ENCODE measurements at regions not wholly inside any gene's neighbourhood (a gene's known extent, or its start where the extent isn't known, plus 50 kb on each side); places are given as distances from the start of the nearest gene placed in this dataset.

GRCh38 chr1:81042225-81042624, 758.5 kb upstream of the ADGRL2 start:
- no peaks in the 10 kb centered on the region for H3K36me3 Mint-ChIP-seq (ENCODE audit: low read depth)
- H3K27ac Mint-ChIP-seq: no peak overlapping the region
- H3K27me3 Mint-ChIP-seq (ENCODE audit: insufficient read depth): no peaks in the 10 kb centered on the region
- peaks cover 4% of the 10 kb centered on the region for H3K9me3 Mint-ChIP-seq
- H3K4me1 Mint-ChIP-seq (ENCODE audit: low read depth): no peaks in the 10 kb centered on the region
- no peak overlapping the region for H3K4me3 Mint-ChIP-seq
- no peak for DNase-seq (ENCODE audit: low spot score)
- intact Hi-C loops (cut with micrococcal nuclease): no loop called here

- Mint-ChIP-seq H3K9me3 (peaks cover 11% of the 10 kb centered on the region), H3K4me1 (ENCODE audit: low read depth) (no peaks in the 10 kb centered on the region), H3K27ac (no peak overlapping the region), H3K27me3 (ENCODE audit: insufficient read depth) (no peaks in the 10 kb centered on the region), H3K4me3 (no peak overlapping the region), H3K36me3 (ENCODE audit: low read depth) (no peaks in the 10 kb centered on the region)
- no peak for DNase-seq (ENCODE audit: low spot score)
- intact Hi-C loops (cut with micrococcal nuclease): no loop called here
Observed at GRCh38 chr1:81034291-81034690, 766.4 kb upstream of the ADGRL2 start.

- intact Hi-C loops (cut with micrococcal nuclease): no loop called here
- Mint-ChIP-seq H3K9me3 (peaks cover 6% of the 10 kb centered on the region), H3K4me3 (no peak overlapping the region), H3K4me1 (ENCODE audit: low read depth) (no peaks in the 10 kb centered on the region), H3K27me3 (ENCODE audit: insufficient read depth) (no peaks in the 10 kb centered on the region), H3K36me3 (ENCODE audit: low read depth) (no peaks in the 10 kb centered on the region), H3K27ac (no peak overlapping the region)
- DNase-seq (ENCODE audit: low spot score): no peak
Observed at GRCh38 chr1:81032973-81033425, 767.7 kb upstream of the ADGRL2 start.

- H3K27me3 Mint-ChIP-seq (ENCODE audit: insufficient read depth): no peaks in the 10 kb centered on the region
- H3K9me3 Mint-ChIP-seq: peaks cover 6% of the 10 kb centered on the region
- no peaks in the 10 kb centered on the region for H3K4me1 Mint-ChIP-seq (ENCODE audit: low read depth)
- no peak for DNase-seq (ENCODE audit: low spot score)
- H3K4me3 Mint-ChIP-seq: no peak overlapping the region
- intact Hi-C loops (cut with micrococcal nuclease): no loop called here
- no peak overlapping the region for H3K27ac Mint-ChIP-seq
- H3K36me3 Mint-ChIP-seq (ENCODE audit: low read depth): no peaks in the 10 kb centered on the region
Observed at GRCh38 chr1:81032374-81032773, 768.4 kb upstream of the ADGRL2 start.

- H3K9me3 Mint-ChIP-seq: peaks cover 11% of the 10 kb centered on the region
- H3K4me3 Mint-ChIP-seq: no peak overlapping the region
- intact Hi-C loops (cut with micrococcal nuclease): no loop called here
- no peak for DNase-seq (ENCODE audit: low spot score)
- H3K36me3 Mint-ChIP-seq (ENCODE audit: low read depth): no peaks in the 10 kb centered on the region
- no peaks in the 10 kb centered on the region for H3K4me1 Mint-ChIP-seq (ENCODE audit: low read depth)
- no peak overlapping the region for H3K27ac Mint-ChIP-seq
- H3K27me3 Mint-ChIP-seq (ENCODE audit: insufficient read depth): no peaks in the 10 kb centered on the region
Observed at GRCh38 chr1:81030441-81030840, 770.3 kb upstream of the ADGRL2 start.

GRCh38 chr1:81029266-81029665, 771.5 kb upstream of the ADGRL2 start:
- Mint-ChIP-seq H3K4me1 (ENCODE audit: low read depth) (no peaks in the 10 kb centered on the region), H3K36me3 (ENCODE audit: low read depth) (no peaks in the 10 kb centered on the region), H3K27ac (no peak overlapping the region), H3K9me3 (peaks cover 11% of the 10 kb centered on the region), H3K27me3 (ENCODE audit: insufficient read depth) (no peaks in the 10 kb centered on the region), H3K4me3 (no peak overlapping the region)
- intact Hi-C loops (cut with micrococcal nuclease): no loop called here
- no peak for DNase-seq (ENCODE audit: low spot score)

GRCh38 chr1:81023187-81023724, 777.5 kb upstream of the ADGRL2 start:
- no peaks in the 10 kb centered on the region for H3K27me3 Mint-ChIP-seq (ENCODE audit: insufficient read depth)
- no peak overlapping the region for H3K4me3 Mint-ChIP-seq
- intact Hi-C loops (cut with micrococcal nuclease): no loop called here
- H3K36me3 Mint-ChIP-seq (ENCODE audit: low read depth): no peaks in the 10 kb centered on the region
- H3K4me1 Mint-ChIP-seq (ENCODE audit: low read depth): no peaks in the 10 kb centered on the region
- no peak overlapping the region for H3K27ac Mint-ChIP-seq
- DNase-seq (ENCODE audit: low spot score): no peak
- peaks cover 8% of the 10 kb centered on the region for H3K9me3 Mint-ChIP-seq

- no peaks in the 10 kb centered on the region for H3K36me3 Mint-ChIP-seq (ENCODE audit: low read depth)
- no peak overlapping the region for H3K4me3 Mint-ChIP-seq
- no peak for DNase-seq (ENCODE audit: low spot score)
- no peak overlapping the region for H3K27ac Mint-ChIP-seq
- no peaks in the 10 kb centered on the region for H3K4me1 Mint-ChIP-seq (ENCODE audit: low read depth)
- peaks cover 8% of the 10 kb centered on the region for H3K9me3 Mint-ChIP-seq
- H3K27me3 Mint-ChIP-seq (ENCODE audit: insufficient read depth): no peaks in the 10 kb centered on the region
- intact Hi-C loops (cut with micrococcal nuclease): no loop called here
Observed at GRCh38 chr1:81021134-81021533, 779.6 kb upstream of the ADGRL2 start.

- intact Hi-C loops (cut with micrococcal nuclease): no loop called here
- H3K27ac Mint-ChIP-seq: no peak overlapping the region
- H3K27me3 Mint-ChIP-seq (ENCODE audit: insufficient read depth): no peaks in the 10 kb centered on the region
- no peak for DNase-seq (ENCODE audit: low spot score)
- no peaks in the 10 kb centered on the region for H3K4me1 Mint-ChIP-seq (ENCODE audit: low read depth)
- H3K36me3 Mint-ChIP-seq (ENCODE audit: low read depth): no peaks in the 10 kb centered on the region
- H3K4me3 Mint-ChIP-seq: no peak overlapping the region
- peaks cover 4% of the 10 kb centered on the region for H3K9me3 Mint-ChIP-seq
Observed at GRCh38 chr1:81020506-81020905, 780.2 kb upstream of the ADGRL2 start.

GRCh38 chr1:81010126-81010525, 790.6 kb upstream of the ADGRL2 start:
- Mint-ChIP-seq H3K36me3 (ENCODE audit: low read depth) (no peaks in the 10 kb centered on the region), H3K27ac (no peak overlapping the region), H3K4me3 (no peak overlapping the region), H3K27me3 (ENCODE audit: insufficient read depth) (no peaks in the 10 kb centered on the region), H3K4me1 (ENCODE audit: low read depth) (no peaks in the 10 kb centered on the region), H3K9me3 (no peaks in the 10 kb centered on the region)
- DNase-seq (ENCODE audit: low spot score): no peak
- intact Hi-C loops (cut with micrococcal nuclease): no loop called here

- no peak overlapping the region for H3K27ac Mint-ChIP-seq
- no peaks in the 10 kb centered on the region for H3K36me3 Mint-ChIP-seq (ENCODE audit: low read depth)
- H3K4me3 Mint-ChIP-seq: no peak overlapping the region
- no peaks in the 10 kb centered on the region for H3K4me1 Mint-ChIP-seq (ENCODE audit: low read depth)
- DNase-seq (ENCODE audit: low spot score): no peak
- intact Hi-C loops (cut with micrococcal nuclease): no loop called here
- H3K27me3 Mint-ChIP-seq (ENCODE audit: insufficient read depth): no peaks in the 10 kb centered on the region
- H3K9me3 Mint-ChIP-seq: peaks cover 3% of the 10 kb centered on the region
Observed at GRCh38 chr1:81008293-81008692, 792.4 kb upstream of the ADGRL2 start.

- H3K36me3 Mint-ChIP-seq (ENCODE audit: low read depth): no peaks in the 10 kb centered on the region
- H3K27ac Mint-ChIP-seq: no peak overlapping the region
- H3K9me3 Mint-ChIP-seq: peaks cover 3% of the 10 kb centered on the region
- no peaks in the 10 kb centered on the region for H3K27me3 Mint-ChIP-seq (ENCODE audit: insufficient read depth)
- intact Hi-C loops (cut with micrococcal nuclease): no loop called here
- H3K4me1 Mint-ChIP-seq (ENCODE audit: low read depth): no peaks in the 10 kb centered on the region
- H3K4me3 Mint-ChIP-seq: no peak overlapping the region
- no peak for DNase-seq (ENCODE audit: low spot score)
Observed at GRCh38 chr1:81007024-81007423, 793.7 kb upstream of the ADGRL2 start.

- Mint-ChIP-seq H3K9me3 (peaks cover 3% of the 10 kb centered on the region), H3K27ac (no peak overlapping the region), H3K4me1 (ENCODE audit: low read depth) (no peaks in the 10 kb centered on the region), H3K27me3 (ENCODE audit: insufficient read depth) (no peaks in the 10 kb centered on the region), H3K4me3 (no peak overlapping the region), H3K36me3 (ENCODE audit: low read depth) (no peaks in the 10 kb centered on the region)
- no peak for DNase-seq (ENCODE audit: low spot score)
- intact Hi-C loops (cut with micrococcal nuclease): no loop called here
Observed at GRCh38 chr1:81006502-81006901, 794.2 kb upstream of the ADGRL2 start.

GRCh38 chr1:81004011-81004410, 796.7 kb upstream of the ADGRL2 start:
- Mint-ChIP-seq H3K36me3 (ENCODE audit: low read depth) (no peaks in the 10 kb centered on the region), H3K4me1 (ENCODE audit: low read depth) (no peaks in the 10 kb centered on the region), H3K27ac (no peak overlapping the region), H3K9me3 (peaks cover 8% of the 10 kb centered on the region), H3K27me3 (ENCODE audit: insufficient read depth) (no peaks in the 10 kb centered on the region), H3K4me3 (no peak overlapping the region)
- intact Hi-C loops (cut with micrococcal nuclease): no loop called here
- no peak for DNase-seq (ENCODE audit: low spot score)

All from activated T-helper 1 cell treated with anti-CD3 and anti-CD28 coated beads, Interleukin-12 subunit alpha, Interleukin-12 subunit beta, Interleukin-2, Interleukin-4 antibody, amounts not matched to agents 30 ng/mL and 10 ng/mL and 1 ng/mL, durations not matched to agents 14 hours and 24 hours and 36 hours (primary cell).